ENCODE measurements at regions not wholly inside any gene's neighbourhood (a gene's known extent, or its start where the extent isn't known, plus 50 kb on each side); places are given as distances from the start of the nearest gene placed in this dataset.

DNA sequence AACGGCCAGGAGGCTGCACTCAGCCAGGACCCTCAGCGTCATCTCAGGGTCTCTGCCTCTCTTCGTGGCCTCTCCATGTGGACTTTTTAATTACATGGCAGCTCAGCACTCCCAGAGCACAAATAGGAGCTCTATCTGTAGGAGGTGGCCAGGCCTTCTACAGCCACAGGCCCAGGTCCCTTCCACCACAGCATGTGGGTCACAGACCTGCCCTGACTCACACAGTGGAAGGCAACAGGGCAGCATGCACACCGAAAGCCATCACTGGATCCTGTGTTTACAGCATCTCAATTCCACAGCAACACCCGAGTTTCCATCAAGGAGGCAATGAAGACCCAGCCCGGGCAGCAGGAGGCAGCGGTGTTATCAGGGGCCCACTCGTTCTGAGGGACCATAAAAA, 65.8 kb upstream of the CD93 start:
- Histone ChIP-seq H3K79me2 (ENCODE audit: control insufficient read depth, insufficient read depth, low read length) (no peaks in the 10 kb centered on the region), H3K4me3 (ENCODE audit: control insufficient read depth in 2 of 3, extremely low read depth in 1 of 3, insufficient read depth in 2 of 3, low read depth in 1 of 3, low read length in 3 of 3) (no peak overlapping the region), H2AFZ (ENCODE audit: control insufficient read depth, low read length) (no peak overlapping the region), H3K9me1 (ENCODE audit: control insufficient read depth, extremely low read depth, insufficient read depth, low read length) (no peaks in the 10 kb centered on the region), H3K27ac (ENCODE audit: control insufficient read depth, insufficient read depth, low read length) (no peak overlapping the region), H3K4me2 (ENCODE audit: control insufficient read depth, extremely low read depth, insufficient read depth, low read depth, low read length) (no peak overlapping the region), H3K9ac (ENCODE audit: control insufficient read depth, extremely low read depth, insufficient read depth, low read length) (no peak overlapping the region), H3K36me3 (ENCODE audit: control insufficient read depth in 2 of 2, extremely low read depth in 1 of 2, insufficient read depth in 2 of 2, low read length in 2 of 2) (no peaks in the 10 kb centered on the region), H3K4me1 (ENCODE audit: control insufficient read depth, extremely low read depth, insufficient read depth, low read length) (peaks cover 40% of the 10 kb centered on the region), H3K27me3 (ENCODE audit: control insufficient read depth, extremely low read depth, insufficient read depth, low read length) (no peaks in the 10 kb centered on the region), H4K20me1 (ENCODE audit: control insufficient read depth, extremely low read depth, insufficient read depth, low read length) (no peaks in the 10 kb centered on the region), H3K9me3 (ENCODE audit: control insufficient read depth, low read depth, low read length) (no peaks in the 10 kb centered on the region)
- DNase-seq (ENCODE audit: low read depth, low spot score) (no peak), FAIRE-seq (no peak)
- dilution Hi-C loops (cut with MboI; ENCODE audit: extremely low pct_ligation_motif_present, low sequenced_read_pairs) = no loop called here
- no peak for TF ChIP-seq EZH2 (IDR thresholded peaks at IDR 0.05; ENCODE audit: low read length)

DNA sequence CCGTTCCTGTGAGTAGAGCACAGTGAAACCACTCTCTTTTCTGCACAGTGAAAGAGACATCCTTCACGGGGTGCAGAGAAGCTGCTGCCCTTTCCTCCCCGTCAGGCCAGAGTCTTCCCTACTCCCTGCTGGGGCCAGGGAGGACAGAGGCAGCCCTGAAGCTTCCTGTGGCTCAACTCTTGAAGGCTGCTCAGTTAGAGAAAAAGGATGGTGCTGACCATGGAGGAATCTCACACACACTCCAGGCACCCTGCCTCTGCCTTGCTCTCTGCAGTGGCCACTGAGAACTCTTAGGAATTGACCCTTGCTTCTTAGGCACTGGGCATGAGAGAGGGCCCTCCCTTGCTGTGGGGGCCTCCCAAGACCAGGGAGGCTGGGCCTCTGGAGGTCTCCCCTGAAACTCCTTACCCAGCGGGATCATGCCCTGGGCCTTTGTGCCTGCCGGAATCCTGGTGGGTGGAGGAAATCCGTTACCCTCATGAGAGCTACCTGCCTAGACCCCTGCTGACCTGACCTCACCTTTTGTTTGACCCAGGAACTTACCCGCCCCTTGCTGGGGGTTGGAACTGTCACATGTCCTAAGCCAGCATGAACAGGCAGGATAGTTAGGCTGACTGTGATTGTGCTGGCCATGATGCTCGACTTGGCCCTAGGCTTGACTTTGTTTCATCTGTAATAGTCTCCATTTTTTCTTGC, 65.0 kb upstream of the CD93 start:
- no peaks in the 10 kb centered on the region for H4K20me1 ChIP-seq (ENCODE audit: control insufficient read depth, extremely low read depth, insufficient read depth, low read length)
- H3K79me2 ChIP-seq (ENCODE audit: control insufficient read depth, insufficient read depth, low read length) = no peaks in the 10 kb centered on the region
- H3K36me3 ChIP-seq (ENCODE audit: control insufficient read depth in 2 of 2, extremely low read depth in 1 of 2, insufficient read depth in 2 of 2, low read length in 2 of 2) = no peaks in the 10 kb centered on the region
- no peak overlapping the region for H3K27ac ChIP-seq (ENCODE audit: control insufficient read depth, insufficient read depth, low read length)
- FAIRE-seq (no peak), DNase-seq (ENCODE audit: low read depth, low spot score) (no peak)
- no peaks in the 10 kb centered on the region for H3K27me3 ChIP-seq (ENCODE audit: control insufficient read depth, extremely low read depth, insufficient read depth, low read length)
- no peaks in the 10 kb centered on the region for H3K9me1 ChIP-seq (ENCODE audit: control insufficient read depth, extremely low read depth, insufficient read depth, low read length)
- no peak overlapping the region for H2AFZ ChIP-seq (ENCODE audit: control insufficient read depth, low read length)
- TF ChIP-seq, protein P1, sequence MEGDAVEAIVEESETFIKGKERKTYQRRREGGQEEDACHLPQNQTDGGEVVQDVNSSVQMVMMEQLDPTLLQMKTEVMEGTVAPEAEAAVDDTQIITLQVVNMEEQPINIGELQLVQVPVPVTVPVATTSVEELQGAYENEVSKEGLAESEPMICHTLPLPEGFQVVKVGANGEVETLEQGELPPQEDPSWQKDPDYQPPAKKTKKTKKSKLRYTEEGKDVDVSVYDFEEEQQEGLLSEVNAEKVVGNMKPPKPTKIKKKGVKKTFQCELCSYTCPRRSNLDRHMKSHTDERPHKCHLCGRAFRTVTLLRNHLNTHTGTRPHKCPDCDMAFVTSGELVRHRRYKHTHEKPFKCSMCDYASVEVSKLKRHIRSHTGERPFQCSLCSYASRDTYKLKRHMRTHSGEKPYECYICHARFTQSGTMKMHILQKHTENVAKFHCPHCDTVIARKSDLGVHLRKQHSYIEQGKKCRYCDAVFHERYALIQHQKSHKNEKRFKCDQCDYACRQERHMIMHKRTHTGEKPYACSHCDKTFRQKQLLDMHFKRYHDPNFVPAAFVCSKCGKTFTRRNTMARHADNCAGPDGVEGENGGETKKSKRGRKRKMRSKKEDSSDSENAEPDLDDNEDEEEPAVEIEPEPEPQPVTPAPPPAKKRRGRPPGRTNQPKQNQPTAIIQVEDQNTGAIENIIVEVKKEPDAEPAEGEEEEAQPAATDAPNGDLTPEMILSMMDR (optimal IDR thresholded peaks at IDR 0.05 in 1 of 3, IDR thresholded peaks at IDR 0.05 in 1 of 3, conservative IDR thresholded peaks at IDR 0.05 in 1 of 3; ENCODE audit: extremely low read depth in 1 of 3, insufficient read depth in 2 of 3, low read length in 3 of 3) = no peak
- peaks cover 33% of the 10 kb centered on the region for H3K4me1 ChIP-seq (ENCODE audit: control insufficient read depth, extremely low read depth, insufficient read depth, low read length)
- H3K4me3 ChIP-seq (ENCODE audit: control insufficient read depth in 2 of 3, extremely low read depth in 1 of 3, insufficient read depth in 2 of 3, low read depth in 1 of 3, low read length in 3 of 3) = no peak overlapping the region
- H3K4me2 ChIP-seq (ENCODE audit: control insufficient read depth, extremely low read depth, insufficient read depth, low read depth, low read length) = no peak overlapping the region
- no peak overlapping the region for H3K9ac ChIP-seq (ENCODE audit: control insufficient read depth, extremely low read depth, insufficient read depth, low read length)
- dilution Hi-C loops (cut with MboI; ENCODE audit: extremely low pct_ligation_motif_present, low sequenced_read_pairs) = no loop called here
- no peaks in the 10 kb centered on the region for H3K9me3 ChIP-seq (ENCODE audit: control insufficient read depth, low read depth, low read length)

All from keratinocyte (primary cell).